ENCODE measurements at regions not wholly inside any gene's neighbourhood (a gene's known extent, or its start where the extent isn't known, plus 50 kb on each side); places are given as distances from the start of the nearest gene placed in this dataset.

DNA sequence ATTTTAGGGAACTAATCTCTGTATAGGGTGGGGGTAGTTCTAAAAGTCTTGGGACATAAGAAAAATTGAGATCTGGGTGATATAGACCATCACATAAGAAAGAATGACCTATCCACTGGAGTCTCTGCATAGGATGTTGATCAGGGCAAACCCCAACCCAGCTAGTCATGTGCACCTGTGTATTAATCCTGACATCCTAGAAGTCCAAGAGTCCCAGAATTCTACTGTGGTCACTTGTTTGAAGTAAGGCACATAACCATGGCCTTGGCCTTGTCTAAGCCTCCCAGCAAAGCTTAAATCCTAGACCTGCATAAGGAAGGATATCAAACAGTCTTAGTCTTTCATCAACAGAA, 334.1 kb upstream of the DCN start:
- TF ChIP-seq, protein P1, sequence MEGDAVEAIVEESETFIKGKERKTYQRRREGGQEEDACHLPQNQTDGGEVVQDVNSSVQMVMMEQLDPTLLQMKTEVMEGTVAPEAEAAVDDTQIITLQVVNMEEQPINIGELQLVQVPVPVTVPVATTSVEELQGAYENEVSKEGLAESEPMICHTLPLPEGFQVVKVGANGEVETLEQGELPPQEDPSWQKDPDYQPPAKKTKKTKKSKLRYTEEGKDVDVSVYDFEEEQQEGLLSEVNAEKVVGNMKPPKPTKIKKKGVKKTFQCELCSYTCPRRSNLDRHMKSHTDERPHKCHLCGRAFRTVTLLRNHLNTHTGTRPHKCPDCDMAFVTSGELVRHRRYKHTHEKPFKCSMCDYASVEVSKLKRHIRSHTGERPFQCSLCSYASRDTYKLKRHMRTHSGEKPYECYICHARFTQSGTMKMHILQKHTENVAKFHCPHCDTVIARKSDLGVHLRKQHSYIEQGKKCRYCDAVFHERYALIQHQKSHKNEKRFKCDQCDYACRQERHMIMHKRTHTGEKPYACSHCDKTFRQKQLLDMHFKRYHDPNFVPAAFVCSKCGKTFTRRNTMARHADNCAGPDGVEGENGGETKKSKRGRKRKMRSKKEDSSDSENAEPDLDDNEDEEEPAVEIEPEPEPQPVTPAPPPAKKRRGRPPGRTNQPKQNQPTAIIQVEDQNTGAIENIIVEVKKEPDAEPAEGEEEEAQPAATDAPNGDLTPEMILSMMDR (IDR thresholded peaks at IDR 0.05): no peak
- no peak for TF ChIP-seq POLR2AphosphoS5 (IDR thresholded peaks at IDR 0.05; ENCODE audit: insufficient read depth in 1 of 2, low read depth in 1 of 2)
